Stimulated activated CD4-positive, alpha-beta T cell treated with anti-CD3 and anti-CD28 coated beads, Interleukin-15, amount 100 ng/mL, for 24 hours (primary cell): ENCODE measurements at regions not wholly inside any gene's neighbourhood (a gene's known extent, or its start where the extent isn't known, plus 50 kb on each side); places are given as distances from the start of the nearest gene placed in this dataset.
"Not testable (repeated sequence)": the region's sequence is repeated elsewhere in the genome, so short reads cannot be mapped to it uniquely, and the experiment has no call there.

Experiments
- DNase-seq: peaks from one replicate; pipeline ENCODE4 v3.0.0-alpha.2; 2020

- DNase-seq = peak; percentile 51
These were observed 85.4 kb upstream of the OLIG2 start for GRCh38 chr21:32940079-32941014.

- DNase-seq = no peak
These were observed 84.5 kb upstream of the OLIG2 start for GRCh38 chr21:32941263-32941662.

- no peak for DNase-seq
These were observed 79.1 kb upstream of the OLIG2 start for GRCh38 chr21:32946654-32947053.

GRCh38 chr21:32947736-32948135 is 78.0 kb upstream of the OLIG2 start:
- no peak for DNase-seq

GRCh38 chr21:32949701-32950100 is 76.0 kb upstream of the OLIG2 start:
- DNase-seq = no peak

- no peak for DNase-seq
These were observed 74.7 kb upstream of the OLIG2 start for GRCh38 chr21:32951041-32951440.

- no peak for DNase-seq
These were observed 71.4 kb upstream of the OLIG2 start for GRCh38 chr21:32954353-32954752.

GRCh38 chr21:32955311-32956060 is 70.2 kb upstream of the OLIG2 start:
- DNase-seq = no peak

- DNase-seq = no peak
These were observed 69.6 kb upstream of the OLIG2 start for GRCh38 chr21:32956061-32956656.

- DNase-seq = no peak
These were observed 68.2 kb upstream of the OLIG2 start for GRCh38 chr21:32957545-32957944.

- no peak for DNase-seq
These were observed 67.3 kb upstream of the OLIG2 start for GRCh38 chr21:32958288-32959002.

GRCh38 chr21:32962268-32962667 is 63.5 kb upstream of the OLIG2 start:
- no peak for DNase-seq

- no peak for DNase-seq
These were observed 60.5 kb upstream of the OLIG2 start for GRCh38 chr21:32965129-32965680.

- DNase-seq = no peak
These were observed 59.6 kb upstream of the OLIG2 start for GRCh38 chr21:32966120-32966519.

GRCh38 chr21:32968103-32968502 is 57.6 kb upstream of the OLIG2 start:
- DNase-seq = not testable (repeated sequence)

- no peak for DNase-seq
These were observed 51.1 kb upstream of the OLIG2 start for GRCh38 chr21:32974653-32975052.

GRCh38 chr21:32975811-32976431 is 49.8 kb upstream of the OLIG2 start:
- DNase-seq = no peak
